Activated B cell treated with CpG ODN at 0.5 μM for 24 hours (primary cell): ENCODE measurements at regions not wholly inside any gene's neighbourhood (a gene's known extent, or its start where the extent isn't known, plus 50 kb on each side); places are given as distances from the start of the nearest gene placed in this dataset.

Experiments used
- ATAC-seq: fragments of 200-7000 bp; cut with Tn5 transposase; one replicate; pipeline ENCODE4 v1.10.0; 2021; ENCODE audit warnings: low read depth, mild to moderate bottlenecking, moderate library complexity
- CTCF ChIA-PET: fragments of 350-600 bp; sonication (Branson Sonifier 250); formaldehyde crosslinking; loops from one replicate; lab custom pipeline; 2021; ENCODE audit warnings: antibody characterized with exemption; lab: Charles Lee
- POLR2A ChIA-PET: fragments of 350-600 bp; sonication (Branson Sonifier 250); formaldehyde crosslinking; loops from one replicate; lab custom pipeline; 2021; ENCODE audit warnings: antibody characterized with exemption; lab: Charles Lee
- DNase-seq: peaks from one replicate; pipeline ENCODE4 v3.0.0; 2022
- H3K27ac Mint-ChIP-seq: one replicate; pipeline ENCODE4 v1.8.0; 2020; ENCODE audit warnings: mixed read lengths
- H3K27me3 Mint-ChIP-seq: one replicate; pipeline ENCODE4 v1.8.0; 2021; ENCODE audit warnings: mixed read lengths
- H3K36me3 Mint-ChIP-seq: one replicate; pipeline ENCODE4 v1.8.0; 2021; ENCODE audit warnings: low read depth, mixed read lengths
- H3K4me1 Mint-ChIP-seq: one replicate; pipeline ENCODE4 v1.8.0; 2021; ENCODE audit warnings: mixed read lengths
- H3K4me3 Mint-ChIP-seq: one replicate; pipeline ENCODE4 v1.8.0; 2020; ENCODE audit warnings: mild to moderate bottlenecking, mixed read lengths
- H3K9me3 Mint-ChIP-seq: one replicate; pipeline ENCODE4 v1.8.0; 2020; ENCODE audit warnings: mixed read lengths
- intact Hi-C: fragments of 100-400 bp; cut with micrococcal nuclease; formaldehyde crosslinking; loops from one replicate; pipeline ENCODE4 v1.15.1; 2024
- TF ChIP-seq, protein P1 (sequence below): fragments of 200-600 bp; IDR thresholded peaks from one replicate; pipeline ENCODE4 v1.8.0; 2022; ENCODE audit warnings: antibody characterized with exemption, mild to moderate bottlenecking

DNA sequence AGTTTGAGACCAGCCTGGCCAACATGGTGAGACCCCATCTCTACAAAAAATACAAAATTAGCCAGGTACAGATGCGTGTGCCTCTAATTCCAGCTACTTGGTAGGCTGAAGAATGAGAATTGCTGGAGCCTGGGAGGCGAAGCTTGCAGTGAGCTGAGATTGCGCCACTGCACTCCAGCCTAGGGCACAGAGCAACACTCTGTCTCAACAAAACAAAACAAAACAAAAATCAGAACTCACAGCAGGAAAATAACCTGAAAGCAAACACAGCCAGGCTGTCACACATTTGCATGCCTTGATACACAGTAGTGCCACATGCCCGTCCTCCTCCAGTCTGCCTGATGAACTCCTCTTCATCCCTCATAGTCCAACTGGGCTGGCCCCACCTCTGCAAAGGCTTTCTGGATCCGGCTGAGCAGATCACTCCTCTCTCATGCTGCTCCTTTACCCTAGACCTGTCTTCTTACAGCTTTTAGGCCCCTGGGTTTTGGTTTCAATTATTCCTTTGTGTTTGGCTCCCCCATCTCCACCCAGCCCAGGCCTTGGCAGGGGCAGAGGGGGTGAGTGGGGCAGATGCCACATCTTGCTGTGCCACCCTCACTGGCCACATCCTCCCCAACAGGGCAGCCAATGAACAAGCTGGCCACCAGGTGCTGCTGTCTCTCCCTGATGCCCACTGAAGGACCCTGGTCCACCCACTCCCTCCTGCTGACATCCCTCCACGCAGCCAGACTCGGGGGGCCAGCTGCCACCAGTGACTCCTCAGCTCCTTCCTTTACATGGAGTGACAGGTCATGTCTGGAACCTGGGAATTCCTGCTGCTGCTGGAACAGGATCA, 62.0 kb upstream of the GGTA1 start:
- H3K9me3 Mint-ChIP-seq, result no peaks in the 10 kb centered on the region
- DNase-seq, result no peak
- H3K36me3 Mint-ChIP-seq, result no peaks in the 10 kb centered on the region
- H3K4me3 Mint-ChIP-seq, result no peak overlapping the region
- H3K27me3 Mint-ChIP-seq, result peaks cover 9% of the 10 kb centered on the region
- POLR2A ChIA-PET, result no interaction called here
- intact Hi-C loops, result no loop called here
- peaks cover 23% of the 10 kb centered on the region for H3K4me1 Mint-ChIP-seq
- ATAC-seq, result no peak
- CTCF ChIA-PET, result interaction anchor here (1.5 kb wide), 1 partner anchor 11 kb away, joined by 3 read pairs; no protein-coding TSS in a partner anchor
- no peak overlapping the region for H3K27ac Mint-ChIP-seq
- TF ChIP-seq, protein P1, sequence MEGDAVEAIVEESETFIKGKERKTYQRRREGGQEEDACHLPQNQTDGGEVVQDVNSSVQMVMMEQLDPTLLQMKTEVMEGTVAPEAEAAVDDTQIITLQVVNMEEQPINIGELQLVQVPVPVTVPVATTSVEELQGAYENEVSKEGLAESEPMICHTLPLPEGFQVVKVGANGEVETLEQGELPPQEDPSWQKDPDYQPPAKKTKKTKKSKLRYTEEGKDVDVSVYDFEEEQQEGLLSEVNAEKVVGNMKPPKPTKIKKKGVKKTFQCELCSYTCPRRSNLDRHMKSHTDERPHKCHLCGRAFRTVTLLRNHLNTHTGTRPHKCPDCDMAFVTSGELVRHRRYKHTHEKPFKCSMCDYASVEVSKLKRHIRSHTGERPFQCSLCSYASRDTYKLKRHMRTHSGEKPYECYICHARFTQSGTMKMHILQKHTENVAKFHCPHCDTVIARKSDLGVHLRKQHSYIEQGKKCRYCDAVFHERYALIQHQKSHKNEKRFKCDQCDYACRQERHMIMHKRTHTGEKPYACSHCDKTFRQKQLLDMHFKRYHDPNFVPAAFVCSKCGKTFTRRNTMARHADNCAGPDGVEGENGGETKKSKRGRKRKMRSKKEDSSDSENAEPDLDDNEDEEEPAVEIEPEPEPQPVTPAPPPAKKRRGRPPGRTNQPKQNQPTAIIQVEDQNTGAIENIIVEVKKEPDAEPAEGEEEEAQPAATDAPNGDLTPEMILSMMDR, result no peak

DNA sequence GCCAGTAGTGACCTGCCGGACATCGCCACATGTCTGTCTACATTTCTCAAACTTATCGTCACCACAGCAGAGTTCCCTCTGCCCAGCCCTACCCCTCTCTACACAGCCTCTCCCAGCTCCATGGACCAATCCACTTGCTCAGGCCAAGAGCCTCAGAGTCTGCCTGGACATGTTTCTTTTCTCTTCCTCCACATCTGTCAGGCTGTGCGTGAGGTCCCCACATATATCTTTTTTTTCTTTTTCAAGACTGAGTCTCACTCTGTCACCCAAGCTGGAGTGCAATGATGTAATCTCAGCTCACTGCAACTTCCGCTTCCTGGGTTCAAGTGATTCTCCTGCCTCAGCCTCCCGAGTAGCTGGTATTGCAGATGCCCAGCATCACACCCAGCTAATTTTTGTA, 62.7 kb upstream of the GGTA1 start:
- Mint-ChIP-seq H3K36me3 (no peaks in the 10 kb centered on the region), H3K4me1 (peaks cover 23% of the 10 kb centered on the region), H3K9me3 (no peaks in the 10 kb centered on the region), H3K27ac (no peak overlapping the region), H3K27me3 (peaks cover 14% of the 10 kb centered on the region), H3K4me3 (no peak overlapping the region)
- TF ChIP-seq, protein P1, result no peak
- ATAC-seq (no peak), DNase-seq (no peak)
- CTCF ChIA-PET, result interaction anchor here (1.5 kb wide), 1 partner anchor 12 kb away, joined by 3 read pairs; no protein-coding TSS in a partner anchor
- intact Hi-C loops, result no loop called here
- POLR2A ChIA-PET, result no interaction called here

DNA sequence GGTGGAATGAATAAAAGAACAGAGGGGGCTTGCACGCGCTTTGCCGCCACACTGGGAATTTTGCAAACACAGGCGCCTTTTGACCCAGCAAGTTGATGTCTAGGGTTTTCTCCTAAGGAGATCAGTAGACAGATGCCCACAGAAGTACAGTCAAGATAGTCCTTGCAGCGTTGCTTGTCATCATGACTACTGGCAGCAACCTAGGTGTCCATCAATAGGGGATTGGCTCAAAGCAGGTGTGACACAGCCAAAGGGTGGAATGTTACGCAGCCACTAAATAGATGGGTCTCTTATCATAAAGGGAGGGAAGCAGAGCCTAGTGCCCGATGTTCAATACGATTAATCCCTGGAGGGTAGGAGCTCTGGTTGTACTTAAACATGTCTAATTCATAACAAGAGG, 63.8 kb upstream of the GGTA1 start:
- Mint-ChIP-seq H3K9me3 (no peaks in the 10 kb centered on the region), H3K27ac (no peak overlapping the region), H3K36me3 (no peaks in the 10 kb centered on the region), H3K4me1 (peaks cover 14% of the 10 kb centered on the region), H3K27me3 (peaks cover 19% of the 10 kb centered on the region), H3K4me3 (no peak overlapping the region)
- ATAC-seq, result no peak
- TF ChIP-seq, protein P1, result no peak
- no peak for DNase-seq
- intact Hi-C loops, result no loop called here
- CTCF ChIA-PET, result interaction anchor here (1.1 kb wide), 1 partner anchor 18 kb away, joined by 3 read pairs; no protein-coding TSS in a partner anchor
- POLR2A ChIA-PET, result no interaction called here

DNA sequence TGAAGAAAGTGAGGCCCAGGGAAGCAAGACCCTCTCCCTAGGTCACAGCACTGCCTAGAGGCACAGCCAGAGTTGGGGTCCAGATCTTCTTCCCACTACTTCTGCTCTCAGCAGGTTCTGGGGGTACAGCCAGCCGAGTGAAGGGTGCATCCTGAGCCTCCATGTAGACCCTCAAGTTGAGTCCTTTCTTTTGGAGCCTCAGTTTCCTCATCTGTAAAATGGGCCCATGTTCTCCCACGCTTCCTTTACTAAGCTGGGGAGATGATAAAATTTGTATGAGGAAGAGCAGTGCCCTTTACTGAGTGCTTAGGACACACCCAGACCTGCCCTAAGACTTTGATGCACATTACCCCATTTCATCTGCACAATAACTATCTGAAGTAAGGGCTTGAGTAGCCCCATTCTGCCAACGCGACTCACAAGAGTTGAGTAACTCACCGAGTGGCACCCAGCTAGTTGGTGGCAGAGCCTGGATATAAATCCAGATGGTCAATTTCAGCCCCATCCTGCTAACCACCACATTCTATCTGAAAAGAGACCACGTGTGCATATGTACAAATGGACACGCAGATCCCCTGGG, 64.3 kb upstream of the GGTA1 start:
- TF ChIP-seq, protein P1, result no peak
- H3K27ac Mint-ChIP-seq, result no peak overlapping the region
- CTCF ChIA-PET, result interaction anchor here (1.1 kb wide), 1 partner anchor 18 kb away, joined by 3 read pairs; no protein-coding TSS in a partner anchor
- DNase-seq (no peak), ATAC-seq (no peak)
- H3K27me3 Mint-ChIP-seq, result peaks cover 20% of the 10 kb centered on the region
- H3K9me3 Mint-ChIP-seq, result no peaks in the 10 kb centered on the region
- peaks cover 9% of the 10 kb centered on the region for H3K4me1 Mint-ChIP-seq
- intact Hi-C loops, result no loop called here
- no peak overlapping the region for H3K4me3 Mint-ChIP-seq
- POLR2A ChIA-PET, result no interaction called here
- H3K36me3 Mint-ChIP-seq, result no peaks in the 10 kb centered on the region

DNA sequence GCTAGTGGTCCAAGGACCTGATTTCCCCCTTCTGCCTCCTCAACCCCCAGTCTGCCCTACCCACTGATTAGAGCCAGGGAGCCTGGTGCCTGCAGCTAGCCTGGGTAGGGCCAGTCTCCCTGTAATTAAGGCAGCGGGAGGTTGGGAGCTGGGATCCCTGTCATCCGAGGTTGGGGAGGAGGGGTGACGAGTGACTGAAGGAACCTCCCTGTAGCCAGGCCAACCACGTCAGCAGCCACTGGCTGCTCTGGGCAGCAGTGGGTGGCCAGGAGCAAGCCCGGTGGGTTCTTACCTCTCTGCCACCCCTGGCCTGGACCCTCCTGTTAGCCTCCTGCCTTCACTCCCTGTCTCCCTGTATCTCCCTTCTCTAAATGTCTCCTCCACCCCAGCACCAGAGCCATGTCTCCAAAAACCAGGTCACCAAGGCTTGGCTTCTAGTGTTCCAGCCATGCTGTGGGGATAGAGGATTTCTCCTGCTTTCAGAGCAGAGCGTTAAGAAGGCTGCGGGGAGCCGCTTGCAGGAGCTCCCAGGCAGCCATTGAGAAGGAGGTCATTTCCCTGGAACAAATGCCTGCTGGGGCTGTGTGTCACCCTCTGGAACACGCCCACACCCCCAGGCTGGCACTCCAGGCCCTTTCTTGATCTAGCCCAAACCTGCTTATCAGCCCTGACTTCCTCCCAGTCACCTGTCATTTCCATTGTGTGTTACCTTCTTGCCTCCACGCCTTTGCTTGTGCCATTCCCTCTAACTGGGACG, 65.0 kb upstream of the GGTA1 start:
- TF ChIP-seq, protein P1, result no peak
- ChIA-PET POLR2A (no interaction called here), CTCF (no interaction called here)
- no peak overlapping the region for H3K4me3 Mint-ChIP-seq
- H3K27ac Mint-ChIP-seq, result no peak overlapping the region
- DNase-seq (no peak), ATAC-seq (no peak)
- H3K4me1 Mint-ChIP-seq, result peaks cover 2% of the 10 kb centered on the region
- peaks cover 23% of the 10 kb centered on the region for H3K27me3 Mint-ChIP-seq
- H3K9me3 Mint-ChIP-seq, result no peaks in the 10 kb centered on the region
- intact Hi-C loops, result no loop called here
- no peaks in the 10 kb centered on the region for H3K36me3 Mint-ChIP-seq
